Posterior cingulate gyrus (tissue), 11 donors: ENCODE measurements at regions not wholly inside any gene's neighbourhood (a gene's known extent, or its start where the extent isn't known, plus 50 kb on each side); places are given as distances from the start of the nearest gene placed in this dataset.
"Not testable (repeated sequence)": the region's sequence is repeated elsewhere in the genome, so short reads cannot be mapped to it uniquely, and the experiment has no call there.

ENCODE experiments used
- DNase-seq, 10 donors: peaks; one replicate each; pipeline versions ENCODE4 v3.0.0 to v3.0.0-alpha.2; 2020 to 2021; ENCODE audit warnings: mixed read lengths in 3 of 10
- intact Hi-C: fragments of 100-400 bp; cut with DNase I; formaldehyde crosslinking; loops from one replicate; pipeline ENCODE4 v1.15.1; 2023

DNA sequence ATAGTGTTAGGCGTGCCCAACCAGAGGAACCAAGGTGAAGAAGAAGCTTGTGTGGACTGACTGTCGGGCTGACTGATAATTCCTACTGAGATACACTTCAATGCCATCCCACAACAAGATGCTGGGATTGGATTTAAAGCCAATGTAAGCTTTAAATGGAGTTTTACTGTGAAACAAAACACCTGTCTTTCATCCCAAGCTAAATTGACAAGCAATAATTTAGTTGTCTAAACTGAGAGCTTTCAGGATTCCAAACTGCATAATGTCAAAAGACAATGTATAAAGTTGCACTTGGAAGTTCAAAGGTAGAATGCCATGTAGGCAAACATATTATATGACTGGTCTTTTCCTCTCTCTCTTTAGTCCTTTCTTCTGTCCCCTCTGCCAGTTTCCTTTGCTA, 1025.3 kb upstream of the FANCL start:
- intact Hi-C loops = no loop called here
- DNase-seq = no peak

DNA sequence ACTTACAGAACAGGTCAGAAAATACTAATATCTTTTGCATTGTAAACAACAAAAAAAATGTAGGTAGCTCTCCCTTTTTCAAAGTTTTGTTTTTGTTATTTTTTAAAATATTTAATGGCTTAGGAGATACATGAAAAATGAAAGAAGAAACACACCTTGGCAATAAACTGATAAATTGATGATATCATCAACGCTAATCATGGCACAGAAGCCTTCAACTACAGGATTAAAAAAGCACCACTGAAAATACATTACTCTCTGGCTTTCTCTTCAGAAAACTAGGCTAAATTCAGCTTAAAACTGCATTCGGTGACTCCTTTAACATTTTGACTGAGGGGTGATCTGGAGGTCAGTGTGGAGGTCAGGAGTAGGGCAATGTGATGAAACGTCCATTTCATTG, 1018.8 kb upstream of the FANCL start:
- intact Hi-C loops = no loop called here
- no peak for DNase-seq

DNA sequence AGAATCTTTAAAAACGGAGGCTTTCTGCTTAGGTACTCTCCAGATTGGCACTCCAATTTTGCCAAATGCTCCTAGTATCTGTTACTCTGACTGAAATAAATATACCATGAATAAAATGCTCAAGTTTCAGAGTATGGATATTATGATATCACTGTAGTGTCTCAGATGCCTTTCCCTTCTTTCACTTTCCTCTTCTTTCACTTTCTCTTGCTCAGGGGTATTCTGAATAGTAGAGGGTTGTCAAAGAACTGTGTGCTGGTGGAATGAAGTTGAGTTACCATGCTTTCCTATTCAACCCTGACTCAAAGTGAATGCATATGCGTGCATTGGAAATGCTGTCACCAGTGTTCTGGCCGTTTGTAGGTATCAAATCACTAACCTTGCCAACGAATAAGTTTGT, 1015.2 kb upstream of the FANCL start:
- intact Hi-C loops = no loop called here
- no peak for DNase-seq

- DNase-seq = no peak
These were observed 1013.2 kb upstream of the FANCL start for GRCh38 chr2:59254279-59254678.

DNA sequence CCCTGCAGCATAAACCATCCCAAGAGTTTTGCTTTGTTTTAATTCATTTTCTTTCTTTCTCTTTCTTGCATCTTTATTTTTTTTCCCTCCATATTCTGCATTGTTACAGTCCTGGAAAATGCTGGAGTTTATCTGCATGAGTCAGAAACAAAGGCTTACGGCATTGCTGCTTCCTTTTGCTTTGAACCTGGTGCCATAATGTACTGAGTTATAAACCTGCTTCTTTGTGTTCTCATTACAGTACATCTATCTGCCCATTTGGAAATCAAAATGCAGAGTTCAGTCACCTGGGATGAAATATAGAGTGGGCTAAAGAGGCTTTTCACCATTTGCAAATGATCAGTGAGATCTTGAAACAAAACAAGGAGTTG, 1009.2 kb upstream of the FANCL start:
- DNase-seq = no peak
- intact Hi-C loops = no loop called here

More at GRCh38 chr2:59254279-59254678, 1013.2 kb upstream of the FANCL start:
- intact Hi-C loops = no loop called here

DNA sequence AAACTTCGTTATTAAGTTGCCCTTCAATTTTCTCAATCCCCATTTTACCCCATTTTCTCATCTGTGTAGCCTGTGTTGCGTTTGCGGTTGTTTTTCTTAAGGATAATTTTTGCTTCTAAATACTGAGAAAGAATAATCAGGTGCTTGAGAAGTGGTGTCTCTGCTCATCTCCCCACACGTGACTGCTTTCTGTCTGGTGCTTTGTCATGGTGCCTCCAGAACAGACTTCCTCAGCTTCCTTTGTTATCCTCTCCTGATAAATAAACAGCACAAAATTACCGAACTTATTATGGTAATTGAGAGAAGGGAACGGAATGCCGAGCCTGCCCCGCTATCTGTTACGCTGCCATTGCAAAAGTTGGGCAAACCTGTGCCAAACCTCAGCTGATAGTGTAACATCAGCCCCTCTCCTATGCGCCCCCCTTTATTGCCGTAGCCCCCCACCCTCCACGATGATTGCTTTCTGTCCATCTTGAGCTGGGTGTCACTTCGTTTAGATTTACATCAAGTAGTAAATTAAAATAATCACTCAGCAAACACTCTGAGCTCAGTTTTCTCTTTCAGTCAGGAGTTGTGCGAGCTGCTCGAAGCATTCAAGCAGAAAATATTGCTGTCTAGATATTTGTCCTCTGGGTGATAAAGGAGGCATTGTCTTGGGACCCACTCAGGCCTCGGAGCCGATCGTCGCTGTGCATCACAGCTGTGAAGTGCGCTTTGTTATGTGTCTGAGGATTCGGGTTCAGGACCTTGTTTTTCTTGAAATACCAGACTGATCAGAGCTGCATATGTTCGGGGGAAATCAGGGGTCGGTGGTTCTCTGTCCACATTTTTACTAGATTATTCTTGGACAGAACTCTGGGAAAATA, 1008.5 kb upstream of the FANCL start:
- peak in 9 of 10 donors; percentile 16 to 87 (median 41) for DNase-seq
- intact Hi-C loops = no loop called here

- no peak for DNase-seq
- intact Hi-C loops = no loop called here
These were observed 998.0 kb upstream of the FANCL start for GRCh38 chr2:59239146-59239545.

- intact Hi-C loops = no loop called here
- DNase-seq = no peak
These were observed 996.2 kb upstream of the FANCL start for GRCh38 chr2:59237311-59237710.

DNA sequence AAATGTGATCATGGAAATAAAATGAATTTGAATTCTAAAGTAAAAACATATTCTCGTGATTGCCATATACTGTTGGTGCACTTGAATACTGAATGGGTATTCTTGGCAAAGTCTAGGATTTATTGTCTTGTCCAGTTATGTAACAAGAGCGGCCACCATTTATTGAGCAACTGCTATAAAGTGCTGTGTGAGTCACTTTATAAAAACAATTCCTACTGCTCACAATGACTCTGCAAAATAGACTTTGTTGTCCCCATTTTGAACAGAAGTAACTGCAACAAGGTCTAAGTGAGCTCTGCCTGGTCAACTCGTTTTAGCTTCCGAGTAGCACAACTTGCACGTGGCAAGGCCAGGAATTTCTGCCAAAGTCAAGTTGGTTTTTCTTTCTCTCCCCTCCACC, 995.6 kb upstream of the FANCL start:
- no peak for DNase-seq
- intact Hi-C loops = no loop called here

DNA sequence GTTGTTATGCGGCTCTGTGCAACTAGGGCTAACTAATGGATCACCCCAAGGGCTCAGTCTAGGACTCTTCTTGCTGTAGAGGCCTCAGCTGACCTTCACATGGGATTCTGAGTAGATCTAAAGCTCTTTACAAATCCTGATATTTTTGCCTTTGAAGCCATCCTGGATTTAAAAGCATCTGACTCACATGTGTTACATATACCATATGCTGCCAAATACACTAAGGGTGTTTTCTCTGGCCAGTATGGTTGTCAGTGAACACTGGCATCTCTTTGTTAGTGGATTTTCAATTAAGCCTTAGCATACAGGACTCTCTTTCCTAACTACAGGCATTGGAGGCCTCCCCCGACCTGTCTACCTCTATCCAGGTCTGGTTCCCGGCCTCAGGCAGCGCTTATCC, 992.8 kb upstream of the FANCL start:
- intact Hi-C loops = no loop called here
- DNase-seq = no peak

DNA sequence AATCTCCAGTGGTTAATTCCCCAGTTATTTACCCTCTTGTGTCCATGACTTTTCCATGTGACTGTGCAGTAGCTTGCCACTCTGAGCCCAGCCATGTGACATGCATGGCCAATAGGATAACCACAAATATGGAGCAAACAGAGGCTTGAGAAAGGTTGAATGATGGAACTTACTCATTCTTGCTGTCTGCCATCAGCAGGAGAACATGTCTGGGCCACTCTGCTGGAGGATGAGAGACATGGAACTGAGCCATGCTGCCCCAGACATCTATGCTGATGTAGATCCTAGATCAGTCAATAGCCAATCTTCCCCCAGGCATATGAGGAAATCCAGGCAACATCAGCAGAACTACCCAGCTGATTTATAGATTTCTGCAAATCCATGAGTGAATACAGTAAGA, 992.3 kb upstream of the FANCL start:
- intact Hi-C loops = no loop called here

GRCh38 chr2:59232394-59233165, 991.5 kb upstream of the FANCL start:
- intact Hi-C loops = no loop called here
- DNase-seq = no peak

More for the DNA sequence above, 992.3 kb upstream of the FANCL start:
- peak in 1 of 10 donors; percentile 14 for DNase-seq

DNA sequence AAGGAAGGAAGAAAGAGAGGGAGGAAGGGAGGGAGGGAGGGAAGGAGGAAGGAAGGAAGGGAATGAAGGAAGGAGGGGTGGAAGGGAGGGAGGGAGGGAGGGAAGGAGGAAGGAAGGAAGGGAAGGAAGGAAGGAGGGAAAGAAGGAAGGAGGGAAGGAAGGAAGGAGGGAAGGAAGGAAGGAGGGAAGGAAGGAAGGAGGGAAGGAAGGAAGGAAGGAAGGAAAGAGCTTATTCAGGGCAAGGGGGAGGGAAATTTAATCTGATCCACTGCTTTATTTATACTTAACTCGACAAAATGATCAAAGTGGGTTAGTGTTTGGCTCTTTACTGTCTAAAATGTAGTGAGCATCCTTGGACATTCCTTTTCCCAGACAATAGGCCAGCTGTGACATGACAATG, 985.2 kb upstream of the FANCL start:
- DNase-seq, intact Hi-C loops: not testable (repeated sequence)

DNA sequence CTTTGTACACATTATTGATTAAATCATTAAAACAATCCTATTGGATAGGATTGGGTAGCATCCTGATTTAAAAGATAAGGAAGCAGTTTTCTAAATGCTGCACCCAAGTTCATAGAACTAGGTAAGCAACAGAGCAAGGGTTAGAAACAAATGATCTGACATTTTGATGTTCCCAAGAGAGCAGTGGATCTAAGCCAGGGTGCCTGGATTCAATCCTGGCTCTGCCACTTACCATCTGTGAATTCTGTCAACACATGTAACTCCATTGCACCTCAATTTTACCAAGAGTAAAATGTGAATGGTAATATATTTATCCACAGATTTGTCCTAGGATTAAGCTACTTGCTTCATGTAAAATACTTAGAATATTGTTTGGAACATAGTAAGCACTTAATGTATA, 982.6 kb upstream of the FANCL start:
- no peak for DNase-seq
- intact Hi-C loops = no loop called here

GRCh38 chr2:59217360-59217759, 976.2 kb upstream of the FANCL start:
- no peak for DNase-seq
- intact Hi-C loops = no loop called here

- DNase-seq = no peak
These were observed 965.2 kb upstream of the FANCL start for GRCh38 chr2:59206361-59206760.

GRCh38 chr2:59204040-59204439, 962.9 kb upstream of the FANCL start:
- no peak for DNase-seq
- intact Hi-C loops = no loop called here

More at GRCh38 chr2:59206361-59206760, 965.2 kb upstream of the FANCL start:
- intact Hi-C loops = no loop called here

- intact Hi-C loops = no loop called here
- DNase-seq = no peak
These were observed 955.4 kb upstream of the FANCL start for GRCh38 chr2:59196491-59196890.

DNA sequence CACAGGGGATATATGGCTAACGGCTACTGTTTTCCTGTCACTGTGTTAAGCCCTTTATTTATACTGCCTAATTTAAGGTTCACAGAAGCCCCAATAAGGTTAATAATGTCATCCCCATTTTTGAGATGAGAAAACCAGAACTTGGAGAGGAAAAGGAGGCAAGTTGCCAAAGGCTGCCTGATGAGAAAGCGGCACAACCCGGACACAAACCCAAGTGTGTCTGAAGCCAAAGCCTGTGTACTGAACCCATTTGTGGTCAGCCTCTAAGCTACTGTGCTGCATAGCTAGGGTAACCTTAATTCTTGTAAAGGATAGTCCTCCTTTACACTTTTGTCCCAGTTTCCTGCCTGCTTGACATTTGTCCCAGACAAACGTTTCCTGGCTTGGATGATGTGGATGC, 954.7 kb upstream of the FANCL start:
- intact Hi-C loops = no loop called here
- no peak for DNase-seq

DNA sequence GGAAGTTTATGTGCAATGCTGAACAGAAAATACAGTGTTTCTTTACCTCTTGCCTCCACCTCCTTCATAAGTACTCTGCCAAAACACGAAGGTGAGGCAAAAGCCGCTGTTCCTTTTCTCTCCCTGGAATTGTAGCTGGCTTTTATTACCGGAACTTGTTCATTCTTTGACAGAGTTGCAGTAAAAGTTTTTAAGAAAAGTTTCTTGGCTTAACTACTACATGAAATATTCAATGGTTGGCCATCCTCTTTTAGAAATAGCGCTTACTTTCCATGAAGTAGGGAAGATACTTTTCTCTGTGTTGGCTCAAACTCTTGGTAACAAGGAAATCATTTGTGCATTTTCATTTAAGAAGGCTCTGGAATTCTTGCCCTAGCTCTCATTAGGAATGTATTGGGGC, 950.7 kb upstream of the FANCL start:
- intact Hi-C loops = no loop called here
- DNase-seq = no peak

- no peak for DNase-seq
- intact Hi-C loops = no loop called here
These were observed 949.4 kb upstream of the FANCL start for GRCh38 chr2:59190518-59190917.
